ENCODE measurements at regions not wholly inside any gene's neighbourhood (a gene's known extent, or its start where the extent isn't known, plus 50 kb on each side); places are given as distances from the start of the nearest gene placed in this dataset.

DNA sequence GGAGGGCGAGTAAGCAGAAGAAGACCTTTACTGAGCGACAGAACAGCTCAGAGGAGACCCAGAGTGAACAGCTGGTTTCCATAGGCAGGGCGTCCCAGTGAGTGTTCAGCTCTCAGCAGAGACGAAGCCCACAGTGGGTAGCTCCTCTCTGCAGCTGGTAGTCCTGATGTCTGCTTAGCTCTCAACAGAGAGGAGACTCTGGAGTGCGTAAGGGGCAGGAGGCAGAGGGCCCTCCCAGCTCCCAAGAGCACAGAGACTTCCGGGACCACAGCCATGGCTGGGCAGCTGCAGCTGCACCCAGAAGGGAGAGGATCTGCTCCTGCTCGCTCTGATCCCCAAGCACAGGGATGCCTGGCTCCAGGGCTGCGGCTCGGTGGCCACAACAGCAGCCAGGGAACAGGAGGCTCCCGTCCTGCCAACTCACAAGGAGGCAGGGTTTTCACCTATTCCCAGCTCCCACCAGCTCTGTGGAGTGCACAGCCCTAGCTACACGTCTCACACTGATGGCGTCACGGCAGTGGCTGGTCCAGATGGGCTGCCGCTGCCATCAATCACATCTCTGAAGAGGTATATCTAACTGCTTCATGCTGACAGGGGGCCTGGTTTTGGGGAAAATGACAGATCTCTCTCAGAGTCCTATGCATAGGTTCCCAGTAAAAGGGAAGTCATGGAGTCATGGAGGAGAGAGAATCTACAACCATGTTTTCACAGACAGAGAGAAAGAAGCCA lies 2660.1 kb upstream of the PCDH20 start (continued):
- TF ChIP-seq ZNF430 (CRISPR knock-in tag; IDR thresholded peaks at IDR 0.05) (no peak), RFX1 (IDR thresholded peaks at IDR 0.05) (no peak), MIER3 (CRISPR knock-in tag; IDR thresholded peaks at IDR 0.05; ENCODE audit: borderline replicate concordance) (no peak), GATAD2A (CRISPR knock-in tag; IDR thresholded peaks at IDR 0.05) (peak; percentile 61), MEIS1 (CRISPR knock-in tag; IDR thresholded peaks at IDR 0.05; ENCODE audit: borderline replicate concordance) (no peak), TRIM24 (CRISPR knock-in tag; IDR thresholded peaks at IDR 0.05) (no peak), ONECUT2 (CRISPR knock-in tag; IDR thresholded peaks at IDR 0.05) (no peak), MYNN (CRISPR knock-in tag; IDR thresholded peaks at IDR 0.05; ENCODE audit: low read depth) (no peak), ZNF891 (CRISPR knock-in tag; IDR thresholded peaks at IDR 0.05) (peak; percentile 87), ZGPAT (CRISPR knock-in tag; IDR thresholded peaks at IDR 0.05) (peak; percentile 61; the same call in 1 of the 2 replicates), ZNF567 (CRISPR knock-in tag; IDR thresholded peaks at IDR 0.05; ENCODE audit: borderline replicate concordance) (peak; percentile 82; the same call in 1 of the 2 replicates), ZNF629 (CRISPR knock-in tag; conservative IDR thresholded peaks at IDR 0.05) (no peak), TCF7L2 (IDR thresholded peaks at IDR 0.05; ENCODE audit: low read depth, low read length) (no peak), JUNB (CRISPR knock-in tag; IDR thresholded peaks at IDR 0.05; ENCODE audit: borderline replicate concordance) (no peak), KLF9 (CRISPR knock-in tag; IDR thresholded peaks at IDR 0.05; ENCODE audit: low read depth) (no peak), ZNF367 (CRISPR knock-in tag; IDR thresholded peaks at IDR 0.05; ENCODE audit: borderline replicate concordance) (no peak), FUBP1 (CRISPR knock-in tag; IDR thresholded peaks at IDR 0.05; ENCODE audit: borderline replicate concordance) (no peak), HNF4G (IDR thresholded peaks at IDR 0.05; ENCODE audit: borderline replicate concordance, low read depth, low read length) (no peak), HNF4G (CRISPR knock-in tag; IDR thresholded peaks at IDR 0.05; ENCODE audit: borderline replicate concordance, low read depth) (0 out of 2 replicates have a peak, but pooled peaks have one; percentile 48), PCBP1 (IDR thresholded peaks at IDR 0.05; ENCODE audit: borderline replicate concordance, low read depth, low read length) (no peak), SYNCRIP (IDR thresholded peaks at IDR 0.05; ENCODE audit: insufficient read depth, low read depth, low read length) (no peak), MBNL3 (CRISPR knock-in tag; conservative IDR thresholded peaks at IDR 0.05) (no peak), HDAC6 (IDR thresholded peaks at IDR 0.05; ENCODE audit: low read depth, low read length) (no peak), JUND (CRISPR knock-in tag; IDR thresholded peaks at IDR 0.05) (no peak), SRSF1 (optimal IDR thresholded peaks at IDR 0.05; ENCODE audit: low read depth, low read length) (peak; percentile 30), RELA (CRISPR knock-in tag; IDR thresholded peaks at IDR 0.05) (peak; percentile 24; the same call in 1 of the 2 replicates), ZNF484 (CRISPR knock-in tag; IDR thresholded peaks at IDR 0.05; ENCODE audit: borderline replicate concordance, low read depth) (no peak), ZBTB38 (CRISPR knock-in tag; IDR thresholded peaks at IDR 0.05) (peak; percentile 45; the same call in 1 of the 2 replicates), FOXA3 (CRISPR knock-in tag; IDR thresholded peaks at IDR 0.05) (0 out of 2 replicates have a peak, but pooled peaks have one; percentile 19)
- TF ChIP-seq, protein P1, sequence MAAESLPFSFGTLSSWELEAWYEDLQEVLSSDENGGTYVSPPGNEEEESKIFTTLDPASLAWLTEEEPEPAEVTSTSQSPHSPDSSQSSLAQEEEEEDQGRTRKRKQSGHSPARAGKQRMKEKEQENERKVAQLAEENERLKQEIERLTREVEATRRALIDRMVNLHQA (CRISPR knock-in tag; IDR thresholded peaks at IDR 0.05): no peak
